HG03025 (cell line): ENCODE measurements at regions not wholly inside any gene's neighbourhood (a gene's known extent, or its start where the extent isn't known, plus 50 kb on each side); places are given as distances from the start of the nearest gene placed in this dataset.
A peak's percentile ranks its signal among the peaks of the same experiment; 100 is the strongest.
"Not testable (repeated sequence)": the region's sequence is repeated elsewhere in the genome, so short reads cannot be mapped to it uniquely, and the experiment has no call there.

ENCODE experiments used
- ATAC-seq: cut with Tn5 transposase; IDR thresholded peaks from one replicate; pipeline ENCODE4 v1.9.1; 2021; ENCODE audit warnings: mild to moderate bottlenecking, moderate library complexity; ENCODE audit not compliant: unreplicated experiment, low FRiP score

DNA sequence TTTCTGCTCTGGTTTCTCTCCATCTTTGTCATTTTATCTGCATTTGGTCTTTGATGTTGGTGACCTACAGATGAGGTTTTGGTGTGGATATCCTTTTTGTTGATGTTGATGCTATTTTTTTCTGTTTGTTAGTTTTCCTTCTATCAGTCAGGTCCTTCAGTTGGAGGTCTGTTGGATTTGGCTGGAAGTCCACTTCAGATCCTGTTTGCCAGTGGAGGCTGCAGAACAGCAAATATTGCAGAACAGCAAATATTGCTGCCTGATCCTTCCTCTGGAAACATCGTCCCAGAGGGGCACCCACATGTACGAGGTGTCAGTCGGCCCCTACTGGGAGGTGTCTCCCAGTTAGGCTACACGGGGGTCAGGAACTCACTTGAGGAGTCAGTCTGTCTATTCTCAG lies 265.4 kb upstream of the SYNCRIP start:
- not testable (repeated sequence) for ATAC-seq

DNA sequence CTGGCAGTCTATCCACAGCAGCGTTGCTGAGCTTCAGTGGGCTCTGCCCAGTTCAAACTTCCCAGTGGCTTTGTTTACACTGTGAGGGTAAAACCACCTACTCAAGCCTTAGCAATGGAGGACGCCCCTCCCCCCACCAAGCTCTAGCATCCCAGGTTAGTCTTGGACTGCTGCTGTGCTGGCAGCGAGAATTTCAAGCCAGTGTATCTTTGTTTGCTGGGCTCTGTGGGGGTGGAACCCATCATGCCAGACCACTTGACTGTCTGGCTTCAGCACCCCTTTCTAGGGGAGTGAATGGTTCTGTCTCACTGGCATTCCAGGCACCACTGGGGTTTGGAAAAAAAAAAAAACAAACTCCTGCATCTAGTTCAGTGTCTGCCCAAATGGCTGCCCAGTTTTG lies 249.7 kb upstream of the SYNCRIP start:
- no peak for ATAC-seq

DNA sequence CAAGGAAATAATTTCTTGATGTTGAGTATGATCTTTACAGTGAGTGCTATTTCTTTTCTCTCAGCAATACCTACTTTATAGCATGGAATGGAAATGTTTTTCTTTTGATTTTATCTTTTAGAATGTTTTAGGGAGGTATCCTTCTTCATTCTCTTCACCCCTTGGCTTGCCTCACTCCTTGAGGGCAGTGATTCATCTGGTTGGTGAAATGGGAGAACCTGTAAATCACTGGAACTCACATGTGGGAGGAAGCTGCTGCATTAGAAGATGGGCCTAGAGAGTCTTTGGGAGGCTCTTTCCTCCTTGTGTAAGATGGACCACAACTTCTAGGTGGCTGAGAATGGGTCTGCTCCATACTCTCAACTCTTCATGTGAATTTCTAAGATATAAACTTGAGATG lies 244.8 kb upstream of the SYNCRIP start:
- ATAC-seq: no peak

DNA sequence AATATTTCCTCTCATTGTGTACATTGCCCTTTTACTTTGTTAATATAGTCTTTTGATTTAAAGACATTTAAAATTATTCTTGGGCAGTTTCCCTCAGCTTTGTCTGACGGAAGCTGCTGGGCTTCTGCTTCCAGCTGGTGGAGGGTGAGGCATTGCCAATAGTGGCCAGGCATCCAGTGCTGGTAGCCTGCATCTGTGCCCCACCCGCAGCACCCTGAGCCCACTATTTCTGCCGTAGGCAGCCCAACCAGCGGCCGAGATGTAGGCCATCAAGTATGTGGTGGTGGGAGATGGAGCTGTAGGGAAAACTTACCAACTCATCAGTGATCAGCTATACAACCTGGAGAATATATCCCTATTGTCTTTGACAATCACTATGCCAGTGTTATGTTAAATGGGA lies 226.0 kb upstream of the SYNCRIP start:
- ATAC-seq: no peak

DNA sequence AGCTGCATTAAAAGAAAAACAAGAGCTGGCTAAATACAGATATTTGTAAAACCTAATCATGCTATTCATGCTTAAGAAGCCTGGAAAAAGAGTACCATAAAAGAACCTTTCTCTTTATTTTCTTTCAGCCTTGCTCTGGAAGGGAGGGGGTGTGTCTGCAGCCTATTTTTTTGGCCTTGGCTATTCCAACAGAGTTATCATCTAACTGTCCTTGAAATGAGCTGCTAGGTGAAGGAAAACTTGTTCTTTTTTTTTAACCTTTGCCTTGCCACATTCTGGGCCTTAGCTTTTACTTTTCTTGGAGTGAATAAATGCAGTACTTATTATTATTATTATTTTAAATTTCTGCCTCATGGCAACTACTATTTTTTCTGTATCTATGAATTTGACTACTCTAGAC lies 224.9 kb upstream of the SYNCRIP start:
- no peak for ATAC-seq

DNA sequence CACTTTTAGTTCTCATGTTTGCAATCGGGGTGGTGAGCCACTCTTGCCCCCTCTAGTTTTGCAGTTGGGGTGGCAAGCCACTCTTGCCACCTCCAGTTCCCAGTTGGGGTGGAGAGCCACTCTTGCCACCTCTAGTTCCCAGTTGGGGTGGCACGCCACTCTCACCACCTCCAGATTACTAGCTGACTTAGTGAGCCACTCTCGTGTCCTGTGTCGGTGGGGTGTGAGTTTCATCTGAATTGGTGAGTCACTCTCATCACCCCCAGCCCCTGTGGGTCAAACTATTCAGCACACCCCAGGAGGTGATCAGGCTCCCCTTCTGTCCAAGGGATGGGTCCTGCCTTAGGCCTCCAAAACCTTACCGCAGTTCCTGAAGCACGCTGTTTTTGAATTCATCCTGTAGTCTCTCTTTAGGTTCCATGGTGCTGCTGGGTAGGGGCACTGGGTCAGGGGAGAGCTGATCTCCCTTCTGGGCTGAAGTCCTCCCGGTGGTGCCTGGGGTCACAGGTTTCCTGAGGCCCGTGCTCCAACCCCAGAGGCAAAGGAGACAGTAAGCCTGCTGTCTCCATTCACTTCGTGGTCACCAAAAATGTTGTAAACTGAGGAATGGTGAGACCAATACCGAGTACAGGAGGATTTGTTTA lies 224.2 kb upstream of the SYNCRIP start:
- no peak for ATAC-seq

DNA sequence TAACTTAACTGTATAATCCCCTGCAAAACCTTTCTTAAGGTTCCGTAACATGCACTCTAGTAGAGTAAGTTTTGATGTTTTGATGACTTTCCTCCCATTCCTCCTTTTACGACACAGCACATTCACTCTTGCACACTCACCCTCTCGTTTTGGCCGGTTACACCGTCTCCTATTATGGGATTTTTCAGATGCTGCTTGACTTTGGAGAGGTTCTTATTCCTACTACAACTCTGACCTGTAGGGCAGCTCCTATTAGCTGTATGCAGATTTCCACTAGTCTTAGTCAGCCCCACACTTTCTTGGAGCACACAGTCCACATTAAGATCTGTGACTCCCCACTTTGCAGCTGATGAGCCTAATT lies 223.7 kb upstream of the SYNCRIP start:
- ATAC-seq: no peak

DNA sequence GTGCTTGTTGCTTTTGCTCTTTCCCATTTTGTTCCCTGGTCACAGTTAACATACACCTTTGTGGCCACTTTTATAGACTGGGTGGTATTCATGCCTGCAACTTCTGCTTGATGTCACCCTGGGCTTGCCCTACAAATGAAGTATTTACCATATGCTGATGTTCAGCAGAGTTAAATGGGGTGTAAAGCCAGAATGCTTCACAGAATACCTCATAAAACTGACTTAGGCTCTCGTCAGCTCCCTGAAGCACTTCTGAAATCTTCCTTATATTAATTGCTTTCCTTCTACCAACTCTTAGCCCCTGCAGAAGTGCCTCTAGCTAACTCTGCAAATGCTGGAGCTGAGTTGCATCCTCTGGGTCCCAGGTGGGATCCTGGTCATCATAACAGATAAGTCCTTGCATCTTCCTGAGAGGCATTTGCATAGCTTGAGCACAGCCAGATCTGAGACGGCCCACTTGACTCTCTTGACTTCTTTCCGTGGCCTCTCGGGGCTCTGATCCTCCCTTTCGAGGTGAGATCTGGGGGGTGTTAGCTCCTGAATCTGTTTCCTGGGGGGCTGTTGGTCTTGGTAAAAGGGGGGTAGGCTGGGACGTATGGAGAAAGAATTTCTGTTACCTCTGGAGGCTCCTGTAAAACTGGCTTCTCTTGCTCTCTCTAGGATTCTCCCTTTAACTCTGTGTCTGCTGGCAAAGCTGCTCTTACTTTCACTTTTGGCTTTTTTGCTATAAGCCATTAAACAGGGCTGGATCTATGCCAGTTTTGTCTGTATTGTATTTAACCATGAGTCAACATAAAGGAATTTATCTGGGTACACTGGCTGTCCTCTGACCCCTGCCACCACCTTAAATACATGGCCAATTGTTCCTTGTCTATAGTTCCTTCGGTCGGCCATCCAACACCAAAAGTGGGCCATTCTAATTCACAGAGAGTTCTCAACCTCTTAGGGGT lies 223.0 kb upstream of the SYNCRIP start:
- peak; percentile 69 for ATAC-seq

DNA sequence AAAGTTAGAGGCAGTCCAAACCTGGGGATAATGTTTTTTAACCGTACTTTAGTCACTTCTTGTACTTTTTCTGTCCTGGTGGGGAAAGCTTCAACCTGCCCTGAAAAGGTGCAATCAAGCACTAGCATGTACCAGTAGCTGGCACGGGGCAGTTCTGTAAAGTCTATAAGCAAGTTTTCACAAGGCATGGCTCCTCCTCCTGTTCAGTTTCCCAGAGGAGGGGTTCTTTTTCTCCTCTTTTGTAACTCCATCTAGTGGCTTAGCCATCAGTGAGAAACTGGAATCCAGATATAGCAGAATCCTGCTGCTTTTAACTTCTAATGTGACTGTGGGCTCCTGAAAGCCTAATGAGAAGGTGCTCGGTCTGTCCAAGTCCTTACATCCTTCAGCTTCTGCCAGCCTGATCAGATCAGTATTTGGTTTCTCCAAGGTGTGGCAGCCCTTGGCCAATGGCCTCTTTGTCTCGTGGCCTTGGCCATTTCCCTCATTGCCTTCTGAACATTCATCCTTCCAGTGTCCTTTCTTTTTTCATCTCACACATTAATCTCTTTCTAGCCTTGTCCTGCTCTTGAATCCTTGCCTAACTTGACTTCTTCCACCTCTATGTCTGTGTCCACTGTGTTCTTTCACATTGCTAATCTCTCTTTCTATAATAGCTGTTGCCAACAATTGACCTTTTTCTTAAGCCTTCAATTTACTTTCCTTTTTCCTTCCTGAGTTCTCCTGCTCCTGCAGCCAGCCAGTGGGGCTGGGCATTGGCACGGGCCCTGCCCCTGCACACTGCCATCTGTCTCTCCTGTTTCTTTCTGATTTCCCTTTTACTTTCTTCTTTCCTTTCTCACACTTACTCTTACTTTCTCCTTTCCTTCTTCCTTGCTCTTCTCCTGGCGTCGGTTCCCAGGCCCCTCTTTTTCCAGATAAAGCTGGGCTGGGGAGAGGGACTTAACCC lies 222.0 kb upstream of the SYNCRIP start:
- no peak for ATAC-seq

DNA sequence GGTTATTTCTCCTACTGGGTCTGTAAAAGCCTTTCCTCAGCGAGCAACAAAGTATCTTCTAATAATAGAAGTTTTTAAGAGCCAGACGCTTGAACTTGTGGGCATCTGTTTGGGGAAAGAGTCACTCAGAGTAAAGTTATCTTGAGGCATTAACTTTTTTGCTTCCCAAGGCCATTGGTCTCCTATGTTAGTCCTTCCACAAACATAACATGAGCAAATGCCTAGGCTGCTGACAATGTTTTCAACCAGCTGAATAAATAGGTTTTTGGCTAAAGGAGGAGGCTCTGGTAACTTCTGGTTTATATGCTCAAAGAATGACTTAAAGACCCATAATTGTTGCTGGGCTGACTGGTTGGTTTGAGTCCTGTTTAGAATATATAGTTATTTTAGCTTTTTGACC lies 213.5 kb upstream of the SYNCRIP start:
- no peak for ATAC-seq

DNA sequence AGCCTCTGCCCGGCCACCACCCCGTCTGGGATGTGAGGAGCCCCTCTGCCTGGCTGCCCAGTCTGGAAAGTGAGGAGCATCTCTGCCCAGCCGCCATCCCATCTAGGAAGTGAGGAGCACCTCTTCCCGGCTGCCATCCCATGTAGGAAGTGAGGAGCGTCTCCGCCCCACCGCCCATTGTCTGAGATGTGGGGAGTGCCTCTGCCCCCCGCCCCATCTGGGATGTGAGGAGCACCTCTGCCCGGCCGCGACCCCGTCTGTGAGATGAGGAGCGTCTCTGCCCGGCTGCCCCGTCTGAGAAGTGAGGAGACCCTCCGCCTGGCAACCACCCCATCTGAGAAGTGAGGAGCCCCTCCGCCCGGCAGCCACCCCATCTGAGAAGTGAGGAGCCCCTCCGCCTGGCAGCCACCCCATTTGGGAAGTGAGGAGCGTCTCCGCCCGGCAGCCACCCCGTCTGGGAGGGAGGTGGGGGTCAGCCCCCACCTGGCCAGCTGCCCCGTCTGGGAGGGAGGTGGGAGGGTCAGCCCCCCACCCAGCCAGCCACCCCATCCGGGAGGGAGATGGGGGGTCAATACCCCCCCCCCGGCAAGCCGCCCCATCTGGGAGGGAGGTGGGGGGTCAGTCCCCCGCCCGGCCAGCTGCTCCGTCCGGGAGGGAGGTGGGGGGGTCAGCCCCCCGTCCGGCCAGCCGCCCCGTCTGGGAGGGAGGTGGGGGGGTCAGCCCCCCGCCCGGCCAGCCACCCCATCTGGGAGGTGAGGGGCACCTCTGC lies 195.8 kb upstream of the SYNCRIP start:
- ATAC-seq: not testable (repeated sequence)

DNA sequence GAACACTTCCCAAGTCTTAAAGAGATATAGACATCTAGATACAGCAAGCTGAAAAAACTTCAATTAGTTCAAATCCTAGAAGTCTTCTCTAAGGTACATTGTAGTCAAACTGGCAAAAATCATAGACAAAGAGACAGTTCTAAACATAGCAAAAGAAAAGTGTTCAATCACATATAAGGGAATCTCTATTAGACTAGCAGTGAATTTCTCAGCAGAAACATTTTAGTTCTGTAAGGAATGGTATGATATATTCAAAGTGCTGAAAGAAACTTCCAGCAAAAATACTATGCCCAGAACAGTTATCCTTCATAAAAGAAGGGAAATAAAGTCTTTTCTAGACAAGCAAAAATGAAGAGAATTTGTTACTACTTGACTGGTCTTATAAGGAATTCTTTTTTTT lies 186.3 kb upstream of the SYNCRIP start:
- ATAC-seq: no peak

DNA sequence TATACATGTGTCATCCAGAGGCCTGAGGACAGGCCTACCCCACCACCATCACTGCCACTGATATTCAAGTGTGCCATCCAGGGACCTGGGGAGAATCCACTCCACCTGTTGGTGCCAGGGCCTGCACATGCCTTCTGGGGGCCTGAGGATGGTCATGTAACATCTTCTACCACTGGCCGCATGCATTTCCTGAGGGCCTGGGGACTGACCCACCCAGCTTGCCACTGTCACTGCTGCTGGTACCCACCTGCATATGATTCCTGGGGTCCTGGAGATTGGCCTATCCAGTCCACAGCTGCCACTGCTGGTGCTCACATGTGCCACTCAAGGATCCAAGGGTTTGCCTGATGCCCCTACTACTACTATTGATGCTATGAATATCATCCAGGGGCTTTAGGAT lies 184.3 kb upstream of the SYNCRIP start:
- no peak for ATAC-seq

DNA sequence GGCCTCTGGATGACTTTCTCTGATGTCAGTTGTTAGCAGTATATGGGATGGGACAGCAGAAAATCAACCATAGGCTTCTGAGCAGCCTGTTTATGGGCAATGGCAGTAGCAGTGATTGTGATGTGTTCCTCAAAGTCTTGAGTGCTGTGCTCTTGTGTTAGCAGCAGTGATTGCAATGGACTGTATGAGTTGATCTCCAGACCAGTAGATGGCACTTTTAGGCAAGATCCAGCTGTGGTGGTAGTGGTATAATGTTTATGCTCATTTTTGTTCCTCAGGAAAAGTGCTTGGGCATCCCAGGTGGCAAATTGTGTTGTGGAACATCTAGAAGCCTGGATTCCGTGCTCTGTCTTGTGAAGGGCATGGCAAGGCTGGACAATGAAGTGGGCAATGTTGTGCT lies 181.6 kb upstream of the SYNCRIP start:
- ATAC-seq: no peak

DNA sequence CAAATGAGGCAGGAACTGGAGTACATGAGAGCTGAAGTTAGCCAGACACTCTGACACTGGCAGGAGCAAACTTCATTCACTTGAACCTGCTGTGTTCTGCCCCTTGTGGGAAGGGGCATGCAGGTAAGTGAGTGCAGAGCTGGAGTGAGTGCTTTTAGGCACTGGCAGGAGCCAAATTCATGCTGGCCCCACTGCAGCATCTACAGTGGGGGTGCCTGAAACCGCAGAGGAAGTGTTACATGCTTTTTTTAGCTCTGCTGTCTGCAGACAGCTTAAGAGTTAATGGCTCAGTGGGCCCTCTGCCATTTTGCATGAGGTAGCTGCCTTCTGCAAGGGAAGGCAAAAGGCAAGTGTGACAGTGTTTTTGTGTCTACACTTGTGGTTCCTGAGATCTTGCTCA lies 167.9 kb upstream of the SYNCRIP start:
- no peak for ATAC-seq

DNA sequence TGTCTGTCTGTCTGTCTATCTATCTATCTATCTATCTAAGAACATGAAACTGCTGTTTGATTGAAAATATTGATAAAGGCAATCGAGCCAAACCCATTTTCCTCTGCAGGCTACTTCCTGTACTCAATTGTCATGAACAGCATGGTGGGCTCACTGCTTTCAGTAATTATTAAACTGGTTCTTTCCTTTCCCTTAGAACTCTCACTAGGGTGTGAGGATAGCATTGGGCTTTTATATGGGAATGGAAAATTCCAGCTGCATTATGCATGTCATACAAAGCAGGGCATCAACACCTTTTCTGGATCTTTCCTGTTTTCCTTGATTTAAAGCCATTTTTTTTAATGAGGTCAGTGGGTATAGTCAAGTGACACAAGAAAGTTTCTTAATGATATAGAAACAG lies 161.0 kb upstream of the SYNCRIP start:
- no peak for ATAC-seq

DNA sequence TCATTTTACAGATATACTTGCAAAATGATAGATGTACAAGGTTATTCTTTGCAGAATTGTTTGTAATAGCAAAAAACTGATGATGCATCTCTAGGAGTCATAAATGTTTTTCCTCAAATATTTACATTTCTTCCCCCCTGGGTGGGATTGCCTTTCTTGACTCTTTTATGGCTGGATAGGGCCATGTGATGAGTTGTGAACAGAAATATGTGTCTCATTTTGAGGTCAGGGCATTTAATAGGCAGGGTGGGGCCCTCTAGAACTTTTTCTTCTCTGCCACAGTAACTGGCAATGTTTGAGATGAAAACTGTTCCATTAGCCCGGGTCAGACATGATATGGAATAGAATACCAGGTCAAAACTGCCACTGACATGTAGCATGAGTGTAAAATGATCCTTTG lies 159.5 kb upstream of the SYNCRIP start:
- ATAC-seq: no peak

DNA sequence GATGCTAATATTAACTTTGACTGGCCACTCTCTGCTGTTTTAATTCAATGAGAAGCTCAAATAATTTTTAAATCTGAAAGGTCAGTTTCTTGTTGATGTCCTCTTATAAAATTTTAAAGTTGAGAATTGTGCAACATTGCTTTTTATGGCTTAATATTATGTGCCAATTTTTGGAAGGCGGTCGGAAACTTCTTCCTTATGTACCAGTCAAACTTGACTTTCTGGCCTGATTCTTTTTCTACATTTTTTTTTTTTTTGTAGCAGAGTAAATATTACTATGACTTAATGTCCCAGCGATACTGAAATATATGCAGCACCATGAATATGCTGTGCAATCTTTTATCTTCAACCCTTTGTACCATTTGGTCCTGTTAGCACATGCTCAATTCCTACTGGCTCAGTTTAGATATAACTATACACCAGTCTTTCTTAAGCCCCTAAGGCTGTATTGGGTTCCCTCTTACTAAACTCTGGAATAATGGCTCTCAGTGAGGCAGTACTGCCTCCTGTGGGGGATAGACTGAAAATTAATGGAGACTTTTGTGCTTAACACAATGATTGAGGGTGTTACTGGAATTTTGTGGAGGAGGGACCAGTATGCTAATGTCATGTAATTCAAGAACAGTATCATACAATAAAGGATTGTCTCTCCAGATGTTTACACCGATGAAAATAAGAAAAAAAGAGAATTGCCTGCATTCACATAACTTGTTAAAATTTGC lies 156.4 kb upstream of the SYNCRIP start:
- ATAC-seq: no peak

DNA sequence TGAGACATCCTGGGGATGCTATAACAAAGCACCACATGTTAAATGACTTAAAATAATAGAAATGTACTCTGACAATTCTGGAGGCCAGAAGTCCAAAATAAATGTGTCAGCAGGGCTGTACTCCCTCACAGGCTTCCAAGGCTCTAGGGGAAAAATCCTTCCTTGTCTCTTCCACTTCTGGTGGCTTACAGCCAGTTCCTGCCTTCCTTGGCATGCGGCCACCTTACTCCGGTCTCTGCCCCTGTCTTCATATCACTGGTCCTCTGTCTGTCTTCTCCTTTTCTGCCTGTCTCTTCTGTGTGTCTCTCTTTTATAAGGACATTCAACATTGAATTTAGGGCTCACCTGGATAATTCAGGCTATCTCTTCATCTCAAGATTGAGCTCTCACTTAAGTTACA lies 155.3 kb upstream of the SYNCRIP start:
- no peak for ATAC-seq

DNA sequence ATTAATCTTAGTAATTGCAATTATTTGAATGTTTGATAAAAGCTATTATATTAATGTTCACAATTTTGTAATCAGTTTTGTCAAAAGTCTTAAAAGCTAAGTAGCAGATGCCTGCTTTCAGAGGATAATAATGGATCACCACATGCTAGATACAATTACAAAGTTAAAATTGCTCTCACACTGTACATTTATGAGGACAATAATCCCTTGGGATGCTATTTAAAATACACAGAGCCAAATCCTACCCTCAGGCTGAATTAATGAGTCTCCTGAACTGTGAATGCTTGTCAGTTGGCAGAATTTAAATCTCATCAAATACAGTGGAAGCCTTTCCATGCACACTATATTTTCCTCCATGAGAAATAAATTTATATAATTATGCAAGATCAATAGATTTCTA lies 153.3 kb upstream of the SYNCRIP start:
- ATAC-seq: no peak
